Posterior vena cava (tissue), 2 donors: ENCODE measurements at regions not wholly inside any gene's neighbourhood (a gene's known extent, or its start where the extent isn't known, plus 50 kb on each side); places are given as distances from the start of the nearest gene placed in this dataset.
"Not testable (repeated sequence)": the region's sequence is repeated elsewhere in the genome, so short reads cannot be mapped to it uniquely, and the experiment has no call there.

Experiments
- DNase-seq: peaks from one replicate; pipeline ENCODE4 v3.0.0-alpha.2; 2020; ENCODE audit warnings: low spot score
- intact Hi-C, 2 donors: fragments of 100-400 bp; cut with DNase I; formaldehyde crosslinking; loops; one replicate each; pipeline versions ENCODE4 v1.14.1 to v1.14.2; 2022 to 2023
- donor health status: DM: yes; HTN: yes; CAD: no.
- donor health status: DM: yes; HTN: yes; CAD: no.

GRCh38 chr6:137967689-137968454 lies 100.8 kb downstream of the TNFAIP3 start:
- no peak for DNase-seq
- intact Hi-C loops, result no loop called here

GRCh38 chr6:137968455-137968804 lies 101.4 kb downstream of the TNFAIP3 start:
- intact Hi-C loops, result no loop called here
- DNase-seq, result no peak

DNA sequence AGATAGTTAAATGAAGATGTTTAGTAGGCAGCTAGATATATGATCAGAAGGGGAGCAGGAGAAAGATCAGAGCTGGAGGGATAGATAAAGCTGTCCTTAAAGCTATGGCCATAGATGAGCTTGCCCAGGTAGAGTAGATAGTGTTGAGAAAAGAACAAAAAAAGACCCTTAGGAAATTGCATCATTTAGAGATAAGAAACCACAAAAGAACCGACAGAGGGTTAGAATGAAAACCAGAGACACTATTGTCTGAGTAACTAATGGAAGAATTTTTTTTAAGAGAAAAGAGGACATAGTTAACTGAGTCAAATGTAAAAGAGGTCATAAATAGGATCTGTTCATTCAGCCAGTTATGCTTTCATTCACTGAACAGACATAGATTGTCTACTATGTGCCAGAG lies 101.8 kb downstream of the TNFAIP3 start:
- intact Hi-C loops, result no loop called here
- DNase-seq, result no peak

GRCh38 chr6:137969874-137970273 lies 102.8 kb downstream of the TNFAIP3 start:
- intact Hi-C loops, result no loop called here
- DNase-seq, result no peak

DNA sequence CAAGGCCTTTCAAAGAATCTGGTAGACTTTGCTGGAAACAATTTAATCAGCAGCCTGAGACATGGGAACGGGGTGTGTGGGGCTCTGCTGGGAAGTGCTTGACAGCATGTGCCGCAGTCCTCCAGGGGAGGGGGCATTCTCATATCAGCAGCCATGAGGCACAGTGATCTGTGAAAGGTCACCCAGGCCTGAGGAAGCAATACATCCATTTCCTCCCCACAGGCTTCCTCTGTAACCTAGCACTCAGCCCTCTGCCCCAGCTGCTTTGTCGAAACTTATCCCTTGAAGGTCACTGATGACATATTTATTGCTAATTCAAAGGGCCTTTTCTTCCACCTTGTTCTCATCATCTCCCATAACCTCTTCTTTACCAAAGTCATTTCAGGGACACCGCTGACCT lies 103.3 kb downstream of the TNFAIP3 start:
- DNase-seq, result no peak
- intact Hi-C loops, result no loop called here

GRCh38 chr6:137973201-137973600 lies 106.1 kb downstream of the TNFAIP3 start:
- no peak for DNase-seq

DNA sequence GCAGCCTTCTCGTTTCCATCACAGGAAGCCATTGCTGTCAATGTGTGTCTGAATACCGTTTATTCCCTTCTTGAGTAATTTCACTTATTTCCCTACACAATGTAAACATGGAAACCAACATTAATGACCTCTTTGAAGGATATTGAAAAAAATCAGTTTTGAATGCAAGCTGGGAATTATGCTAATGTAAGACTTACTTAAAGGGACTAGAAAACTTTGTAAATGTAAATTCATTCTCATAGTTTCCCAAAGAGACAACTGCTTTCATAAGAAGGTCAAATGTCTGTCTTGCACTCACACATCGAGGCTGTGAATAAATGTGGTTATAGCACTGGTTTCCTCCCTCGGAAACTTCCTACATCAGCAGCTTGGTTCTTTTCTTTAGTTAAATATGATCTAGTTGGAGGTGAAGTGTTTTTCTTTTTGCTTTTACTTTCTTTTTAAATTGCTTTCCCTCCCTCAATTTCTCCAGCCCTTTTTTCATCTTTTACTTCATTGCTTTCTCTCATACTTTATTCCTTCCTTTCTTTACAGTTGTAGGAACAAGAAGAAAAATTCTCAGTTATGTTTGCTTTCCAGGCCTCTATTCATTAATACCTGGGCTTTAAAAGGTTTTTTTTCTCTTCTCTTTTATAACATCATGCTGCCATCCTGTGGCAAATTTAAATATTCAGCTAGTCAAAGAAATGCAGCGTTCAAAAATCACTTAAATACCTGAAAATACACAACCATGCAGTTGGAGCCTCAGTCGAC lies 108.3 kb downstream of the TNFAIP3 start:
- DNase-seq, result no peak
- intact Hi-C loops, result no loop called here

More at GRCh38 chr6:137973201-137973600, 106.1 kb downstream of the TNFAIP3 start:
- intact Hi-C loops, result no loop called here

- intact Hi-C loops, result no loop called here
- no peak for DNase-seq
Measured at GRCh38 chr6:137976430-137976829, 109.4 kb downstream of the TNFAIP3 start.

DNA sequence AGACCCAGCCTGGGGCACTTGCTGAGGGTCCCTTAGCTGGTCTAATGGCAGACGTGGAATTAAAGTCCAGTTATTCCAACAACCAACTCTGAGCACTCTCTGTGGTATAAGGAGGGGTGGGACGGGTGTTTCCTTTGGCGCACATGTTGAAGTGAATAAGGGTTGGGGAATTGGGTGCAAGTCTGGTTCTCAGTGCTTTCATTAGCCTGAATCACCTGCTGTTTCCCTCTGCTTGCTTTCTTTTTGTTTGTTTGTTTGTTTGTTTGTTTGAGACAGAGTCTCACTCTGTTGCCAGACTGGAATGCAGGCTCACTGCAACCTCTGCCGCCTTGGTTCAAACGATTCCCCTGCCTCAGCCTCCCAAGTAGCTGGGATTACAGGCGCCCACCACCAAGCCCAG lies 110.1 kb downstream of the TNFAIP3 start:
- DNase-seq, result no peak
- intact Hi-C loops, result no loop called here

GRCh38 chr6:137977814-137978213 lies 110.8 kb downstream of the TNFAIP3 start:
- DNase-seq, result no peak
- intact Hi-C loops, result no loop called here

DNA sequence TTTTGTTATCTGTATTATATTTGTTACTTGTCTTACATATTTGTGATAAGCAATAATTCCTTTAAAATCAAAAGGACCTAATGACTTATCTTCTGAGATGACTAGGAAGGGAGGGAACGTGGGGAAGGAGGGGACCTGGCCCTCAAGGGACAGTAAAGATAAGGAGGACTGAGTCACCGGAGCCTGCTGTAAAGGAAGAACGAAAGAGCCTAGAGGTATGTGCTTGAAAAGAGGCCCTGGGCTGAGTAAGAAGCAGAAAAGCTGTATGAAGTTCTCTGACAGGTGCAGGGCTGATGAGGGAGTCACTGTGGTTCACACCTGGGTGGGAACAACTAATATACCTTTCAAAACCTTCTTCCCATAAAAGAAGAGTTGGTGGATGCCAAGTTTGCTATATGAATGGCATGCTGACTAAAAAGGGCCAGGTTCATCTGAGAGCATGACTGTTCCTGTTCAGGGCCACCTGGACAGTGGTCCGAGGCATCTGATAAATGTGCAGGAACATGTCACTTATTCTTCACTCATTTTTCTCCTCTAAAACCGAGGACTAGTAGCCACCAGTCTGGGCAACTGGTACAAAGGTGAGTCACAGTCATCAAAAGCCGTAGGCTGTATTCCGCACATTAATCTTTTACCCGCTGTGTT lies 111.3 kb downstream of the TNFAIP3 start:
- intact Hi-C loops, result no loop called here
- no peak for DNase-seq

GRCh38 chr6:137979263-137979662 lies 112.2 kb downstream of the TNFAIP3 start:
- intact Hi-C loops, DNase-seq: not testable (repeated sequence)

DNA sequence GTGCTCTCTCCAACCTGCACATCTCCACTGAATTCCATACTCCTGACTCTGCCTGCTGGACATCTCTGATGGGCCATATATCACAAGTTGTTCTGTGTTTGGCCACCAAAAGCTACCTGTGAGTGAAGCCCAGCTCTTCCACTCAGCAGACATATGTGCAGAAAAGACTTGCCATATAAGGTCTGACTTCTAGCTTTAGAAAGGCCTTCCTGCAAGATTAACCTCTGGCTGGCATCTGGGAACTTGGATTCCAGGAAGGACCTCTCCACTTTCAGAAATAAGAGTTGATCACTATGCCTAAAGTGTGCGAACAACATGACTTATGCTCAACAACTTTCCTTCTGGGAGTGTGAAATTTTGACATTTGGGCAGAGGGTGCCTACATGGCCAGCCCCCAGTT lies 113.7 kb downstream of the TNFAIP3 start:
- no peak for DNase-seq
- intact Hi-C loops, result no loop called here

DNA sequence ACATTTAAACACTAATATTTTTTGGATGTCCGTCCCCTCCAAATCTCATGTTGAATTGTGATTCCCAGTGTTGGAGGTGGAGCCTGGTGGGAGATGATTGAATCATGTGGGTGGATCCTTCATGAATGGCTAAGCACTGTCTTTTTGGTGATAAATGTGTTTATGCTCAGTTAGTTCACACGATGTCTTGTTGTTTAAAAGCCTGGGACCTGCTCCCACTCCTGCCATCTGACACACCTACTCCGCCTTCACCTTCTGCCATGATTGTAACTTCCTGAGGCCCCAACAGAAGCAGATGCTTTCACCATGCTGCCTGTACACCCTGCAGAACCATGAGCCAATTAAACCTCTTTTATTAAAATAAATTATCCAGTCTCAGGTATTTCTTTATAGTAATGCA lies 114.7 kb downstream of the TNFAIP3 start:
- DNase-seq, result no peak
- intact Hi-C loops, result no loop called here

- intact Hi-C loops, result no loop called here
- DNase-seq, result no peak
Measured at GRCh38 chr6:137982418-137983189, 115.5 kb downstream of the TNFAIP3 start.

DNA sequence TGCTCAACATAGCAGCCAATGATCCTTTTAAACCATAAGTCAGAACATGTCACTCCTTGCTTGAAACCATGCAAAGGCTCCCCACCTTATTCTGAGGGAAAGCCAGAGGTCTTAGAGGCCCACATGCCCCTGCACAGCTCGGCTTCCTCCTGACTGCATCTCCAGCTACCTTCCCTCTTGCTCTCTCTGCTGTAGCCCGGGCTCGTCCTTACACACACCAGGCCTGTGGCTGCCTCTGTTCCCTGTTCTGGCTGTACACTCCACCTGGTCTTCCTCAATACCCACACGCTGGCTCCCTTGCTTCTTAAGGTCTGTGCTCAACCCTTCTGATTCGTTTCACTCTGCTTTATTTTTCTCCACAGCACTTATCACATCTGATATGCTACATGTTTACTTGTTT lies 116.2 kb downstream of the TNFAIP3 start:
- intact Hi-C loops, result no loop called here

DNA sequence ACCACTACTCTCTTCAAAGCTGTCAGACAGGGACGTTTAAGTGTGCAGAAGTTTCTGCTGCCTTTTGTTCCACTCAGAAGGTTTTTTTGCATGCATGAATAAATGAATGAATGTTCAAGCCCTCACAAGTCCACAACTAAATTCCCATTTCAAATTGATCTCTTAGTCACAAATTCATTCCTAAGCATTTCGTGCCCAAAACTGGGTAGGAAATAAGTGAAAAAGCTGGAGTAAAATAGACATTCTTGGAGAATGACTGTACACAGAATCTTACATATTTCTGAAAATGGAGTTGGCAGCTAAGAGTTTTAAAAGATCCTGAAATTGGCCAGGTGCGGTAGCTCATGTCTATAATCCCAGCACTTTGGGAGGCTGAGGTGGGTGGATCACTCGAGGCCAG lies 117.6 kb downstream of the PERP start:
- intact Hi-C loops, result no loop called here
- no peak for DNase-seq

More for the DNA sequence above, 116.2 kb downstream of the TNFAIP3 start:
- no peak for DNase-seq

- no peak for DNase-seq
Measured at GRCh38 chr6:137995371-137995770, 111.8 kb downstream of the PERP start.

DNA sequence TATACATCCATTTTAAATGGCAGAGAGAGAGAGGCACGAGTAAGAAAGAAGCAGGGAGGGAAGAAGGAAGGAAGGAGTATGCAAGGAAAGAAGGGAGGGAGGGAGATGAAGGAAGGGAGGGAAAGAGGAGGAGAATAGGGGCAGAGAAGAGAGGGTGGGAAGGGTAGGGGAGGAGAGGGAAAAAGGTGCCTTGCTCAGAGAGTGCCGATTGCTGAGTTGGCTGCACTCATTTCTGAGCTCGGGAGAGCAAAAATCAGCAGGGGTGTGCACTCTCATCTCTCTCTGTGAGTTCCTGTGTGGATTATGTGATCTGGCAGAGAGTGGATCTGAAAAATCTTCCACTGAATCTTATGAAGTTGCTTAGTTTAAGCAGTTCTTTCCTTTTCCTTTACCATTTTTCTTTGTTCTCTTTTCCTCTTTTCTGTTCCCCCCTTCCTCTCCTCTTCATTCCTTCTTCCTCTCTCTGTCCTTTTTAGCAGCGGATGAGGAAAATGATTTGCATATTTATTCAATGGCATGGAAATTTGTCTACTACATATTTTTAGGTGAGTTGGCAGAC lies 108.7 kb downstream of the PERP start:
- DNase-seq, result no peak
- intact Hi-C loops, result no loop called here

More at GRCh38 chr6:137995371-137995770, 111.8 kb downstream of the PERP start:
- intact Hi-C loops, result no loop called here
